Astrocyte (in vitro differentiated cells and primary cell): ENCODE measurements at regions not wholly inside any gene's neighbourhood (a gene's known extent, or its start where the extent isn't known, plus 50 kb on each side); places are given as distances from the start of the nearest gene placed in this dataset.

ENCODE experiments used
- CTCF ChIP-seq: IDR thresholded peaks from 2 replicates; pipeline ENCODE4 v1.5.1; 2011; ENCODE audit warnings: low read depth, mild to moderate bottlenecking, inconsistent platforms, low read length, moderate library complexity; ENCODE audit not compliant: insufficient read depth
- EZH2 ChIP-seq: IDR thresholded peaks from 2 replicates; pipeline ENCODE4 v1.6.1; 2012; ENCODE audit warnings: mild to moderate bottlenecking, low read length, inconsistent platforms; ENCODE audit not compliant: insufficient read depth

- TF ChIP-seq CTCF (no peak), EZH2 (no peak)
Measured at GRCh38 chr2:64313398-64313723, 140.6 kb upstream of the LGALSL start.
